ENCODE measurements at regions not wholly inside any gene's neighbourhood (a gene's known extent, or its start where the extent isn't known, plus 50 kb on each side); places are given as distances from the start of the nearest gene placed in this dataset.

DNA sequence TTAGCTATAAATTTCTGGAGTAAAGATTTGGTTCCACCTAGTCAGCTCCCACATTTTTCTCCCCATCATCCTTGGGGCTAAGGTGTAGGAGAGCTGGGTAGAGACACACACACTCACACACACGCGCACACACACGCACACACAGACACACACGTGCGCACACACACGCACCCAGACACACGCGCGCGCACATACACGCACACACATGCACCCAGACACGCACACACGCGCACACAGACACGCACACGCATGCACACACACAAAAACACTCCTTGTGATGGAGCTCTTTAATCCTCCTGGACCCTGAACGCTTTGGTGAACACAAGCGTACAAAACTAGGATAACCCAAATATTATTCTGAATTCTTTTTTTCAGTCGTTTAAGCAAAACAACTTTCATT is 253.6 kb downstream of the C16orf95 start:
- TF ChIP-seq POLR2A (IDR thresholded peaks at IDR 0.05) (no peak), CTCF (IDR thresholded peaks at IDR 0.05) (no peak)
